ENCODE measurements at regions not wholly inside any gene's neighbourhood (a gene's known extent, or its start where the extent isn't known, plus 50 kb on each side); places are given as distances from the start of the nearest gene placed in this dataset.
"Not testable (repeated sequence)": the region's sequence is repeated elsewhere in the genome, so short reads cannot be mapped to it uniquely, and the experiment has no call there.

DNA sequence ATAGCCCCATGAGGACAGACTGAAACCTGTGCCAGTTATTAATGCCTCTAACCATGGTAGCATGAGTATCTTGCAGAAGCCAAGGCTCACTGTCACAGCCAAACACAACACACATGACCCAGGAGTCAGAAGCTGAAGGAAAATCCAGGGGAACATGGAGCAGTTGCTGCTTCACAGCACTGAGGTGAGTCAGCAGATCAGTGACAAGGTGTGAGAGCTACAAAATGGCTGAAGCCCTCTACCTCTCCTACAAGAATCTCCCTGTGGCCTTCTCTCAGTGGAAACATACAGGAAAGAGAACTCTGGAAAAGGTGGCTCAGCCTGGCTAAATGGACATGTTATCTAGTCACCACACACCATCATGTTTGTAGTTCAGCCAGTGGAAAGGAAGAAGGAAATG lies 93.5 kb downstream of the NAB1 start:
- no peak overlapping the region for H3K4me3 ChIP-seq (ENCODE audit: low read depth, low read length)
- TF ChIP-seq, protein P1, sequence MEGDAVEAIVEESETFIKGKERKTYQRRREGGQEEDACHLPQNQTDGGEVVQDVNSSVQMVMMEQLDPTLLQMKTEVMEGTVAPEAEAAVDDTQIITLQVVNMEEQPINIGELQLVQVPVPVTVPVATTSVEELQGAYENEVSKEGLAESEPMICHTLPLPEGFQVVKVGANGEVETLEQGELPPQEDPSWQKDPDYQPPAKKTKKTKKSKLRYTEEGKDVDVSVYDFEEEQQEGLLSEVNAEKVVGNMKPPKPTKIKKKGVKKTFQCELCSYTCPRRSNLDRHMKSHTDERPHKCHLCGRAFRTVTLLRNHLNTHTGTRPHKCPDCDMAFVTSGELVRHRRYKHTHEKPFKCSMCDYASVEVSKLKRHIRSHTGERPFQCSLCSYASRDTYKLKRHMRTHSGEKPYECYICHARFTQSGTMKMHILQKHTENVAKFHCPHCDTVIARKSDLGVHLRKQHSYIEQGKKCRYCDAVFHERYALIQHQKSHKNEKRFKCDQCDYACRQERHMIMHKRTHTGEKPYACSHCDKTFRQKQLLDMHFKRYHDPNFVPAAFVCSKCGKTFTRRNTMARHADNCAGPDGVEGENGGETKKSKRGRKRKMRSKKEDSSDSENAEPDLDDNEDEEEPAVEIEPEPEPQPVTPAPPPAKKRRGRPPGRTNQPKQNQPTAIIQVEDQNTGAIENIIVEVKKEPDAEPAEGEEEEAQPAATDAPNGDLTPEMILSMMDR (IDR thresholded peaks at IDR 0.05; ENCODE audit: insufficient read depth, low read length, missing control alignments) = no peak
- CTCF ChIA-PET = interaction anchor here (1.3 kb wide), 1 partner anchor 40 kb away, joined by 3 read pairs; no protein-coding TSS in a partner anchor
- no peak for DNase-seq (ENCODE audit: low read depth, low spot score)
- POLR2A ChIA-PET = no interaction called here

DNA sequence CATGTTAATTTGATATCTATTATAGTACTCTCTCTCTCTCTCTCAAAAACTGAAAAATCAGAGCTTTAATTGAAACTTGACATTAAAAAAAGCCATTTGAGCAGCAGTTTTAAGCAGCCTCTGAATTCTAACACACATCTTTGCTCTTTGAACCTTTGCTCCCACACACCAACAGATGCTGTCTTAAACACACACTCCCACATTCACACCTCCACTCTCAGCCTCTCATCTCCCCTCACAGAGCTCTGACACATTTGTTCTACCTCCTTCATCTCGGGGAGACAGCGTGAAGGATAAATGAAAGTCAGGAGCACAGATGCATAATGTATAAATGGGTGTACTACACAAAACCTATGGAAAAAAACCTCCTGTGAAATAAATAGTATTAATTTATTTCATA lies 95.2 kb downstream of the NAB1 start:
- TF ChIP-seq, protein P1 (IDR thresholded peaks at IDR 0.05; ENCODE audit: insufficient read depth, low read length, missing control alignments) = no peak
- ChIA-PET CTCF (interaction anchor here (0.8 kb wide), 1 partner anchor 19 kb away, joined by 3 read pairs; no protein-coding TSS in a partner anchor), POLR2A (no interaction called here)
- no peak for DNase-seq (ENCODE audit: low read depth, low spot score)
- H3K4me3 ChIP-seq (ENCODE audit: low read depth, low read length) = no peak overlapping the region

DNA sequence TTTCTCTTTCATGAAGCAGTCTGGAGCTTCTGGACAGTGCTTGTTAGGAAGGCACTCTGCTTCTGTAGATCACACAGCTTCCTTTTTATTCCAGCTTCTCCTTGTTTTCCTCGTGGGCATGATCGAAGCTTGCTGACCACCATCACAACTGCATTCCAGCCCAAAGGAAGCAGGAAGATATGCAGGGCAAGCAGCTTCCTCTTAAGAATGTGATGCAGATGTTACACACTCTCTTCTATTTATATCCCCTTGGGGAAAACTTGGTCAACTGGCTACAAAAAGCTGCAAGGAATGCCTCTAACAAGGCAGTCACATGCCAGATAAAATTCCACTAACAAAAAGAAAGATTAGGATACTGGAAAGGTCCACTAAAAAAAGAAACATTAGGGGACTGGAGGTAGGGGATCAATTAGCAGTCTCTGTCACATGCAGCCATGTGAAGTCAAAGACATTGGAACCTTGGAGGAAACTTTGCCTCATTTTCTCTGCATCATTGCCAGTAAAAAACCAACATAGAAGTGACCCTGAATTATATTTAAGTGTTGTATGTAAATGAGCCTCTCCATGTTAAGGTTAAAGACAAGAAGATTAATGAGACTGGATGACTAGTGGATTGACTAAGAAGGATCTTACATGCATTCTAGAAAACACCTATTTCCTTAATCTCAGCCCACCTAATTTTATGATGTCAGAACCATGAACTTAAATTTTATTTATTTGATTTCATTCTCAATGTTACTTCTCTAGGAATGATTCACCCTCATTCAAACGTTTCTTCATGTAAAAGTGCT lies 98.3 kb downstream of the NAB1 start:
- POLR2A ChIA-PET = no interaction called here
- no peak overlapping the region for H3K4me3 ChIP-seq (ENCODE audit: low read depth, low read length)
- DNase-seq (ENCODE audit: low read depth, low spot score) = peak; percentile 16
- CTCF ChIA-PET = no interaction called here
- TF ChIP-seq, protein P1 (IDR thresholded peaks at IDR 0.05; ENCODE audit: insufficient read depth, low read length, missing control alignments) = no peak

DNA sequence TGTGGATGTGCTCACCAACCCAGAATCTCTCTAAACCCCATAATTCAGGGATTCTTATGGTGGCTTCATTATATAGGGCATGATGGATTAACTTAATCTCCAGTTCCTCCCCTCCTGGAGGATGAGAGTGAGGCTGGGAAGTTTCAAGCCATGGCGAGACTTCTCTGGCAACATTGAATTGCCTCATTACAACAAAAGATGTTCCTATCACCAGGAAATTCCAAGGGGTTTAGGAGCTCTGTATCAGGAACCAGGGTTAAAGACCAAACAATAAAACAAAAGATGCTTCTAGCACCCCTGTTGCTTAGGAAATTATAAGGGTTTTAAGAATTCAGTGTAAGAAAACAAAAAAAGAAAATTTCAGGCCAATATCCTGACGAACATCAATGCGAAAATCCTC lies 100.1 kb downstream of the NAB1 start:
- no peak overlapping the region for H3K4me3 ChIP-seq (ENCODE audit: low read depth, low read length)
- DNase-seq (ENCODE audit: low read depth, low spot score) = no peak
- TF ChIP-seq, protein P1 (IDR thresholded peaks at IDR 0.05; ENCODE audit: insufficient read depth, low read length, missing control alignments) = no peak
- CTCF ChIA-PET = interaction anchor here (0.9 kb wide), 1 partner anchor 10 kb away, joined by 3 read pairs; no protein-coding TSS in a partner anchor
- POLR2A ChIA-PET = no interaction called here

DNA sequence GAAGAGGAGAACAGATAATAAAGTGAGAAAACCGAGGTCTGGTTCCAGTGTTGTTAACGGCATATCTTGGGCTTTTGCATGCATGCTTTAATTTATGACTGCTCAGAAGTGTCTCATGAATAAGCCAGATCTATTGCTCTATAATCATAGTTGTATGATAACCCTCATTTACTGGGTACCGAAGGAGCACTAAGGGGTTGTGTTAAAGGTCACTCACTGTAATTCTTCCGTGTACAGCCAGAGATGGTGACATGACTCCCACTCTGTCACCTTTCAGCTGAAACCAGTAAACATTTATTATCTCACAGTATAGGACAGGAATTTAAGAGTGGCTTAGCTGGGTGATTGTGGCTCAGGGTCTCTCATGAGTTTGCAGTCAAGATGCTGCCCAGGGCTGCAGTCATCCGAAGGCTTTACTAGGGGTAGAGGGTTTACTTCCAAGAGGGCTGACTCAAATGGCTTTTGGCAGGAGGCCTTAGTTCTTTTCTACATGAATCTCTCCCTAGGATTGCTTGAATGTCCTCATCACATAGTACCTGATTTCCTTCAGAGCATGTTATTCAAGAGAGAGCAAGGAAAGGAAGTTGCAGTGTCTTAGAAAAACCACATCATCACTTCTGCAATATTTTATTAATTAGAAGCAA lies 107.0 kb downstream of the NAB1 start:
- no peak overlapping the region for H3K4me3 ChIP-seq (ENCODE audit: low read depth, low read length)
- TF ChIP-seq, protein P1 (IDR thresholded peaks at IDR 0.05; ENCODE audit: insufficient read depth, low read length, missing control alignments) = no peak
- POLR2A ChIA-PET = no interaction called here
- CTCF ChIA-PET = no interaction called here
- no peak for DNase-seq (ENCODE audit: low read depth, low spot score)

DNA sequence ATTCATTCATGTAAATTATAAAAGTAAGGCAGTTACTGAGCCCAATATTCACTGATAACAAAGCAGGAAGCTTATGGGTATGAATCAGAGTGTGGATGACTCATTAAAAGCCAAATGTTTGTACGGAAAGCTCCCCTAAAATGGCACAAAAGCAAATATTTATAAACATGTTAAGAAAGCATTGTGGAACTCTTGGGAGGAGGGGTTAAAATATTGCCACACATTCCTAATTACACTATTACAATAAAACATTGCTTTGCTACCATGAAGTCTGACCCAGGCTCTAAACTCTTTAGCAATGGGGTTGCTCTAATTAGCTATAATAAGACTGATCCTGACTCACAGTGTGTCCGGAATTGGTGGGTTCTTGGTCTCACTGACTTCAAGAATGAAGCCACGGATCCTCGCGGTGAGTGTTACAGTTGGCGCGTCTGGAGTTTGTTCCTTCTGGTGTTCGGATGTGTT lies 110.9 kb downstream of the NAB1 start:
- ChIA-PET POLR2A (no interaction called here), CTCF (no interaction called here)
- peak; percentile 36 for DNase-seq (ENCODE audit: low read depth, low spot score)
- TF ChIP-seq, protein P1 (IDR thresholded peaks at IDR 0.05; ENCODE audit: insufficient read depth, low read length, missing control alignments) = no peak
- H3K4me3 ChIP-seq (ENCODE audit: low read depth, low read length) = no peak overlapping the region

DNA sequence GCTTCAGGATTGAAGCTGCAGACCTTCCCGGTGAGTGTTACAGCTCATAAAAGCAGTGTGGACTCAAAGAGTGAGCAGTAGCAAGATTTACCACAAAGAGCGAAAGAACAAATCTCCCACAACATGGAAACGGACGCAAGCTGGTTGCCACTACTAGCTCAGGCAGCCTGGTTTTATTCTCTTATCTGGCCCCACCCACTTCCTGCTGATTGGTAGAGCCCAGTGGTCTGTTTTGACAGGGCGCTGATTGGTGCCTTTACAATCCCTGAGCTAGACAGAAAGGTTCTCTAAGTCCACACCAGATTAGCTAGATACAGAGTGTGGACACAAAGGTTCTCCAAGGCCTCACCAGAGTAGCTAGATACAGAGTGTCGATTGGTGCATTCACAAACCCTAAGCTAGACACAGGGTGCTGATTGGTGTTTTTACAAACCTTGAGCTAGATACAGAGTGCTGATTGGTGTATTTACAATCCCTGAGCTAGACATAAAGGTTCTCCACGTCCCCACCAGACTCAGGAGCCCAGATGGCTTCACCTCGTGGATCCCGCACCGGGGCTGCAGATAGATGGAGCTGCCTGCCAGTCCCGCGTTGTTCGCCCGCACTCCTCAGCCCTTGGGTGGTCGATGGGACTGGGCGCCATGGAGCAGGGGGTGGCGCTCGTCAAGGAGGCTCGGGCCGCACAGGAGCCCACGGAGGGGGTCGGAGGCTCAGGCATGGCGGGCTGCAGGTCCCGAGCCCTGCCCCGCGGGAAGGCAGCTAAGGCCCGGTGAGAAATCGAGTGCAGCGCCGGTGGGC lies 111.7 kb downstream of the NAB1 start:
- POLR2A ChIA-PET; H3K4me3 ChIP-seq (ENCODE audit: low read depth, low read length); DNase-seq (ENCODE audit: low read depth, low spot score); CTCF ChIA-PET: not testable (repeated sequence)

DNA sequence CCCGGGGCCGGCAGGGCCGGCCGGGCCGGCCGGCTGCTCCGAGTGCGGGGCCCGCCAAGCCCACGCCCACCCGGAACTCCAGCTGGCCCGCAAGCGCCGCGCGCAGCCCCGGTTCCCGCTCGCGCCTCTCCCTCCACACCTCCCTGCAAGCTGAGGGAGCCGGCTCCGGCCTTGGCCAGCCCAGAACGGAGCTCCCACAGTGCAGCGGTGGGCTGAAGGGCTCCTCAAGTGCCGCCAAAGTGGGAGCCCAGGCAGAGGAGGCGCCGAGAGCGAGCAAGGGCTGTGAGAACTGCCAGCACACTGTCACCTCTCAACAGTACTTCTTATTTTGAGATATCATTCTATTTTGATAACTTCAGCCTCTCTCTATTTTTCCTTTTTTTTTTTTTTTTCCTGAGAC lies 112.3 kb downstream of the NAB1 start:
- POLR2A ChIA-PET; CTCF ChIA-PET; DNase-seq (ENCODE audit: low read depth, low spot score); H3K4me3 ChIP-seq (ENCODE audit: low read depth, low read length): not testable (repeated sequence)

All from AG04449 (cell line).